GM20000 (cell line): ENCODE measurements at regions not wholly inside any gene's neighbourhood (a gene's known extent, or its start where the extent isn't known, plus 50 kb on each side); places are given as distances from the start of the nearest gene placed in this dataset.

Experiments
- DNase-seq: peaks from one replicate; pipeline ENCODE4 v3.0.0; 2012; ENCODE audit warnings: low spot score
- TF ChIP-seq, protein P1 (sequence below): IDR thresholded peaks from 2 replicates; pipeline ENCODE4 v1.5.1; 2012; ENCODE audit warnings: mild to moderate bottlenecking, control low read depth; ENCODE audit errors: extremely low read depth, missing control alignments

DNA sequence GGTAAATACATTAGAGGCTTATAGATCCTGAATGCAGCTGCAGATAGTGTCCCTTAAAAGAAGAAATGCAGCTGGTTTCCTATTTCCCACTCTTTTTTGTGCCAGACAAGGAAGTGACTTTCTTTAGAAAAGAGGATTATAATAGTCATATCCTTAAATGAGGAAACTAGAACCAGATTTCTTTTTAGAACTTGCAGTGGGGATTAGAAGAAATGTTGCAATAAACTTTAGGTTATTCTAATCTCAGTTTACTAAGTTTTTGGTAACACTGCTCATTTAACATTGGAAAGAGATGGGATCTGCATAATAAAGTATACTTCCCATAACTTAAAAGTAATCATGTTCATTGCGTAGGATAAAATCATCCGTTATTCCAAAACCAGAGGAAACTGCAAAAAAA lies 101.9 kb downstream of the SLIT2 start:
- TF ChIP-seq, protein P1, sequence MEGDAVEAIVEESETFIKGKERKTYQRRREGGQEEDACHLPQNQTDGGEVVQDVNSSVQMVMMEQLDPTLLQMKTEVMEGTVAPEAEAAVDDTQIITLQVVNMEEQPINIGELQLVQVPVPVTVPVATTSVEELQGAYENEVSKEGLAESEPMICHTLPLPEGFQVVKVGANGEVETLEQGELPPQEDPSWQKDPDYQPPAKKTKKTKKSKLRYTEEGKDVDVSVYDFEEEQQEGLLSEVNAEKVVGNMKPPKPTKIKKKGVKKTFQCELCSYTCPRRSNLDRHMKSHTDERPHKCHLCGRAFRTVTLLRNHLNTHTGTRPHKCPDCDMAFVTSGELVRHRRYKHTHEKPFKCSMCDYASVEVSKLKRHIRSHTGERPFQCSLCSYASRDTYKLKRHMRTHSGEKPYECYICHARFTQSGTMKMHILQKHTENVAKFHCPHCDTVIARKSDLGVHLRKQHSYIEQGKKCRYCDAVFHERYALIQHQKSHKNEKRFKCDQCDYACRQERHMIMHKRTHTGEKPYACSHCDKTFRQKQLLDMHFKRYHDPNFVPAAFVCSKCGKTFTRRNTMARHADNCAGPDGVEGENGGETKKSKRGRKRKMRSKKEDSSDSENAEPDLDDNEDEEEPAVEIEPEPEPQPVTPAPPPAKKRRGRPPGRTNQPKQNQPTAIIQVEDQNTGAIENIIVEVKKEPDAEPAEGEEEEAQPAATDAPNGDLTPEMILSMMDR: no peak
- no peak for DNase-seq

DNA sequence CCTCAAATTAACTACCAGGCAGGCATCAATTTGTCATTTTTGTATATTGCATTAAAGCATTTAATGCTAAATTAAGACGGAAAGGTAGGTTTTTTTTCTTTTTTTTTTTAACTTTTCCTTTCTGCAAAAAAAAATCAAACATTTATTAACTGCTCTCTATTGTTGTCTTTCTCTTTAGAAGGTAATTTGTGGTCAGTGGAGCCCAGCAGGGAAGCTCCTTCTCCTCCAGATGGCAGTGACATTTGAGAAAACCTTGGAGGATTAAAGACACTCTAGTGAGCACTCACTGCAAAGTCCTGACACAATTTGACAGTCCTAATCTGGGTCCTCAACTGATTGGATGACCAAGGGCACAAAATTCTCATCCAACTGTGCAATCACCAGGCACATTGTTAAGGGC lies 102.4 kb downstream of the SLIT2 start:
- TF ChIP-seq, protein P1: no peak
- DNase-seq: no peak

DNA sequence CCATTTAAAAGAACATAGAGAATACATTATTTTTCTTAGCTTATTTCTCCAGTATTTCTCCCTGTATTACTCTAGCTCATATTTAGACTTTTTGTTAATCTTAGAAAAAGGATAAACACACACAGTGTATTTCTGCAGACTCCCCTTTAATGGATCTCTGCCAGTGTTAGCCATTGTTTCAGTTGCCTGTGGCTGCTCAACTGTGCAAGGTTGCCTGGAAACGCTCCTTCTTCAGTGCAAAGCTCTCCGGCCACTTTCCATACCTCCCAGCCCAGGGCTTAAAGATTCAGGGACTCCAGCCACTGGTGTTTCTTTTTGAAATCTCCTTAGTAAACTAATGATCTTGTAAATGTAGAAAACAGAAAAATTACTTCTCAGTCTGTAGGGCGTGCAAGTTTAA lies 104.9 kb downstream of the SLIT2 start:
- no peak for DNase-seq

DNA sequence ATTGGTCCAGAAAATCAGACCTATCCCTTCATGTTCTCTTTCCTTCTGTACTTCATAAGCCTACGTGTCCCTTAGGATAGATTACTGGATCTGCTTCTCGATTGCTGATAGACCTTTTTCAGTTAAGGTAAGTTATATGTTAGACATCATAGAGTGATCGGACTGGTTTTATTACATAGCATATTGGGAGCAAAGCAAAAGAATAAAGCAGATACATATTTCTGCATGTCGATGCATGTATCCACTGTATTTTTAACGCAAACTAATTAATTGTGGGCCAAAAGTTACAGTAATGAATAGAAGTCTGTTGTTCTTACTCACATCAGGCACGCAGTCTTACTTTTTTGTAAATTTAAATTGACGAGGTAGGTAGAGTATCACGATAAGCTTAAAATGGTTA lies 106.4 kb downstream of the SLIT2 start:
- TF ChIP-seq, protein P1: no peak
- DNase-seq: no peak

More for the DNA sequence above, 104.9 kb downstream of the SLIT2 start:
- TF ChIP-seq, protein P1: no peak

DNA sequence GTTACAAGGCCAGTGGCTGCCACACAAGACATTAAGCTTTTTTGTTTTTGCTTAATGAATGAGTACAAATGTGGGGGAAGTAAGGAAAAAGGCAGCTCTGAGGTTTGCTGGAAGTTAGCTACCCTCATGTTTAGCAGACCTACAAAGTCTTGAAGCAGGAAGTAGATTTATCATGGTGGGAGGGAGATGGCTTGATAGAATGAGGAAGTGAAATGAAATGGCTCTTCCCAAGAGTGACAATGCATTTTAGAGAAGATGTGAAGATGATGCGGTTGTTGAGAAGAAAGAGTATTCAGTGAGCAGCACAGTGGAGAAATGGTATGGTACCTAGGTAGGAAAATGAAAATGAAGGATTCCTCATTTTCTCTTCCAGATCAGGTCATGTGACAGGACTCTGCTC lies 108.0 kb downstream of the SLIT2 start:
- TF ChIP-seq, protein P1: no peak
- DNase-seq: no peak

DNA sequence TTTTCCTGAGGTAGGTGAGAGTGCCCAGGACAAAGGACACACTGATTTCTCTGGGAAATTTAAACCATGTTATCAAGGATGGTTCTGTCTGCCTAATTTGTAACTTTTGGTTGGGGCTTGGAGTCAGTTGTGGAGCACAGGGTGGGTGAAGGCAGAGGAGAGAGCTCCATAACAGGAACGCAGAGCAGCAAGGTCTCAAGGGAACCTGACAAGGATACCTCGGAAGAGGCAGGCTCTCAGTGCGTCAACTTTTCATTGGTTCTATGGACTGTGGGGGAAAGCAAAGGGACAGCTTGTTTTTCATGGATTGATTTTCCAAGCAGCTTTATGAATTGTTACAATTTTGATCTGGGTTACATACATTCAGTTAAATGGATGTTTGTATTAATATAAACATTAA lies 110.4 kb downstream of the SLIT2 start:
- TF ChIP-seq, protein P1: no peak
- no peak for DNase-seq

DNA sequence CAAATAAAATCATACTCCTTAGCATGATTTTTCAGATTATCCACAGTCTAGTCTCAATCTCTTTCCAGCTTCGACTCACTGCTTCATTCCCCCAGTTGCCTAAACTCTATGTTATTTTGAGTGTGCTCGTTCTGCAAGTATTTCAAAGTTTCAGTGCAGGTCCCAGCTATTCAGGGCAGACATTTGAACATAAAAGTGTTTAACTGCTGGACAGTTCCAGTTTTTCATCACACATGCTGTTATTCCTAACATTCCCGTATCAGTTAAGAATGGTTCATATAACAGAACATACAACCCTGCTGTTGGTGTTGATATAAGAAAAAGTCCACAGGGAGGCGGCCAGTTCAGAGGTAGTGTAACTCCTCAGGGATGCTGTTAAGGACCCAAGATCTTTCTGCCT lies 113.3 kb downstream of the SLIT2 start:
- TF ChIP-seq, protein P1: no peak
- DNase-seq: no peak
